ENCODE measurements at regions not wholly inside any gene's neighbourhood (a gene's known extent, or its start where the extent isn't known, plus 50 kb on each side); places are given as distances from the start of the nearest gene placed in this dataset.

DNA sequence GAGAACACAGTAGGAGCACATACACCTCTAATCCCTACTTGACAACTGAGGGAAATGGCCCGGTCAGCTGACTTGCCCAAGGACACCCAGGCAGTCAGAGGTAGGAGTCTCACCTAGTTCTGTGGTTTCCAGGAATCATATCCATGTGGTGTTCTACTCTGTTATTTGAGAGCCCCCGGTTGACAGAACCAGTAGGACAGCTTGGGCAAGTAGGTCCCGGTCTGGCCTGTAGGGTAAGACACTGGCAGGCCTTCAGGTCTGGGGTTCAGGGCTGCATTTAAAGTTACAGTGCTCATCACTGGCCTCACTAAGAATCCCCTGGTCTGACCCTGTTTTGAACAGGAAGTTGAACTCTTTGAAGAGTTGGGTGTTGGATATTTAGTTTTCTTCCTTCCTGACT lies 476.1 kb downstream of the SHQ1 start:
- DNase-seq (ENCODE audit: low read depth), result no peak

DNA sequence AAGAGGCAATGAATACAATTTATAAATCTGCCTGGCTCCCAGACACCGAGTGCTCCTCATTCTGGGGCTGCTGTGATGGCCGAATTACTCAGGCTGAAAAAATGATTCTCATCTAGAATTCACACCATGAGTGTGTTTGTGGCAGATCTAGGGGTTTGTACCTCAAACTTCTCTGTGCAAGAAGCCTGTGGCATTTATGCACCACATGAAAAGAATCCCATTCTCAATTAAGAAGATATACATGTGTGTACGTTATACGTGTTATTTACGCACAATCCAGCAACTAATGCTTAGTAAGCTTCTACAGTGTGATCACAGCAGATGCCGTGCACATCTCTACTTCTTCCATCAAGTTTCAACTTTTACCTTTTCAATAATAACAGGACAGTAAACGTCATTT lies 476.8 kb downstream of the SHQ1 start:
- DNase-seq (ENCODE audit: low read depth), result no peak

DNA sequence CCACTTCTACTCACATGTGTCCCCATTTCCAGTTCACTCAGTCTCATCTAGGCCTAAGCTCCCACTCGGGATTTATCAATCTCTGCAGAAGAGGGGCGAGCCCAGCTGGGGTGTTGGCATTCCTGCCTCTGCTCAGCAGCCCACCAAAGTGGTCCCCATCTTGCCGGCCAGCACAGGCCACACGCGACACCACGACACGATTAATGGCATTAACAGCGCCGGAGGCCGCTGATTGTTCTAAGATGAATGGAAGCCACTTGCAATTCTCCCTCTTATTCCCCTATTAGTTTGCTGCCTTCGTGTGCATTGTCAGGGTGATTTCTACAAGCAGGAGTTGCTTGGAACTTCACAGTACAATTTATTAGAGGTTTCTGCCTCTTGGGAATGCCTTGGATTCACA lies 477.3 kb downstream of the SHQ1 start:
- DNase-seq (ENCODE audit: low read depth), result no peak

DNA sequence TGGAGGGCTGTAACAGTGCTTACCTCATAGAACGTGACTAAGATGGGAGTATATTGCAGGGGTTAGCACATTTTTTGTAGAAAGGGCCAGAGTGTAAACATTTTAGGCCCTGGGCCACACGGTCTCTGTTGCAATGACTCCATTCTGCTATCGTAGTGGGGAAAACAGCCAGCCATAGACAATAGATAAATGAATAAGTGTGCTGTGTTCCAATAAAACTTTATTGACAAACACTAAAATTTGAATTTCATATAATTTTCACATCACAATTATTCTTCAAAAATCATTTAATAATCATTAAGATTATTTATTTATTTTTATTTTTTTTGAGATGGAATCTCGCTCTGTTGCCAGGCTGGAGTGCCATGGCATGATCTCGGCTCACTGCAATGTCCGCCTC lies 478.6 kb downstream of the SHQ1 start:
- no peak for DNase-seq (ENCODE audit: low read depth)

DNA sequence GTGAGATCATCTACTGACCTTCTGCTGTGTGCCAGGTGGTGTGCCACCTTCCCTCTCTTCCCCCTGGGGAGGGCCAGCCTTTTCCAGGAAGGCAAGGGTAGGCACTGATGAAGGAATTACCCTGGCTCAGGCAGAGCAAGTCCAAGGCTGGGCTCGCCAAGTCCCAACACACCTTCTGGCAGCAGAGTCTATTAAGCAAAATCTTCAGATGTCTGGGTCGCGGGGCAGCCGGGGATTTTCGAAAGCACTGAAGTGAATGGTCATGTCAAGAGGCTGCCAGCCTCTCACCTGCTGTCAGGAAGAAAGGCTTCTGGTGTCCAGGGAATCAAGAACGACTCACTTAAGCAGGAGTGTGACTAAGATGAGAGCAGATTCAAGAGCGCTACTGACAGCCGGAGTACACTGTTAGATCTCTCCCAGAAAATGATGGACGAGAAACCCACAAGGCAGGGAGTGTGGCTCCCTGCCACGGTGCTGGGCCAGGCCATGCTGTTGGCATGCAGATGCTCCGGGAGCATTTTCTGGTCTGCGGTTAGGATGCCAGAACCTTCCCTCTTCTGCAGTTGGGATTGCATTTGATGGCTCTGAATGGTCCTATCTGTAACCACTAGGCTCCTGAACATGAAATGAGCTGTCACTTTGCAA lies 479.8 kb downstream of the SHQ1 start:
- peak; percentile 47 for DNase-seq (ENCODE audit: low read depth)

DNA sequence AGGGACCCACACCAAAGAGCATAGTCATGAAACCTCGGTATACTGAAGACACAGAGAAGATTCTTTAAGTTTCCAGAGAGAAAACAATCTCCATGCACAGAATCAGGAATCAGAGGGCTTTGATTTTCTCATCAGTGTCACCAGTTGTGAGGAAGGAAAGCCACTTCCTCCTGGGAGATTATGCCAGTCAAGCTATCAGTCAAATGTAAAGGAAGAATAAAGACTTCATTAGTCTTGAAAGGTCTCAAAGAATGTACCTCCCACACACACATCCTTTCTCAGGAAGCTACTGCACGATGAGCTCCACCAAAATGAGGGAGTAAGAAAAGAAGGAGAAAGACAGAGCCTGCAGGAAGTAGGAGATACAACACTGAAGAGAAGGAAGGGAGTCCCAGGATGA lies 486.3 kb downstream of the SHQ1 start:
- no peak for DNase-seq (ENCODE audit: low read depth)

DNA sequence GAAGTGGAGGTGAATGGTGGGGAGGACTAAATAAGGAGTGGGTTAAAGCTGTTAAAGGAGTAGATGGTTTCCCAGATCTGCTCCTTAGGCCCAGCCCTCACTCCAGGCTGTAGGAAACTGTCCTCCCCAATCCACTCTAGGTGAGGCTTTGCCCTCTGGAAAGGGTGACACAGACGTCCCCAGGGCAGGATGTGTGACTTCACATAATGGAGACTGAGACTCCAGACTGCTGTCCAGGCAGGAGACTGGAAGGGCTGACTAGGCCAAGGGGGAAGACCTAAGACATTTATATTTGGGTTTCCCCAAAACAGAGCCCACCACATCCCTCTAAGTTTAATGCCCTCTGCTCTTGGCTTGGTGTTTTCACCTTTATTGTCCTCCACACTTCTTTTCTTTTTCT lies 488.5 kb downstream of the SHQ1 start:
- no peak for DNase-seq (ENCODE audit: low read depth)

DNA sequence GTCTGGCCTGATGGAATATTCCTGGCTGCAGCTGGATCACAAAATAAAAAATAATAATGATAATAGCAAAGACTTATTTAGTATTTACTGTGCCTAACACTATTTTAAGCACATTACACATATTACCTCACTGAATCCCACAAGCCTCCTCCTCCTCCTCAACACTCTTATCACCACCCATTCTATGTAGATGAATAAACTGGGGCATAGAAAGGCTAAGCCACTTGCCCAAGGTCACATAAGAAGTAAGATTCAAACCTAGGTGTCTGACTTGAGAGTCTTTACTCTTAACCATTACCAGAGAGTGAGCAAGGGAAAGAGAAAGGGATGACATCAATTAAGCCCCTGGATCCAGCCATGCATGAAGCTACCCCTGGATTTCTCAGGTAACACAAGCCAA lies 493.1 kb downstream of the SHQ1 start:
- DNase-seq (ENCODE audit: low read depth), result no peak

DNA sequence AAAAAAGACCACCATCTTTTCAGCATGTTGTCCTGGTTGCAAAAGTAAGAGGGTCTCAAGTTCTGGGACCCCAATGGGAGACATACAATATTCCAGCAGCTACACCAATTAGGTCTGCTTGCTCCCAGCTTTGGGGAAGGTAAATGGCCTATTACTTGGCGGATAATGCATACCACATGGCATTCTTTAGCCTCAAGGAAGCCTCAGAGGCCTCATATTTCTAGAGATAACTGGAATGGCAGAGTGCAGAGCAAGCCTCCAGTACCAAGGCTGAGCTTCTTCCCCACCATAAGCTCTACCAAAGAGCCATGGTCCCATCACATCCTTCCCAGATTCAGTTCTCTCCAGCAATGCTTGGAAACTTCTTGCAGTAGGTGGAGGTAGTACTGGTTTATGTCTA lies 493.8 kb downstream of the SHQ1 start:
- no peak for DNase-seq (ENCODE audit: low read depth)

DNA sequence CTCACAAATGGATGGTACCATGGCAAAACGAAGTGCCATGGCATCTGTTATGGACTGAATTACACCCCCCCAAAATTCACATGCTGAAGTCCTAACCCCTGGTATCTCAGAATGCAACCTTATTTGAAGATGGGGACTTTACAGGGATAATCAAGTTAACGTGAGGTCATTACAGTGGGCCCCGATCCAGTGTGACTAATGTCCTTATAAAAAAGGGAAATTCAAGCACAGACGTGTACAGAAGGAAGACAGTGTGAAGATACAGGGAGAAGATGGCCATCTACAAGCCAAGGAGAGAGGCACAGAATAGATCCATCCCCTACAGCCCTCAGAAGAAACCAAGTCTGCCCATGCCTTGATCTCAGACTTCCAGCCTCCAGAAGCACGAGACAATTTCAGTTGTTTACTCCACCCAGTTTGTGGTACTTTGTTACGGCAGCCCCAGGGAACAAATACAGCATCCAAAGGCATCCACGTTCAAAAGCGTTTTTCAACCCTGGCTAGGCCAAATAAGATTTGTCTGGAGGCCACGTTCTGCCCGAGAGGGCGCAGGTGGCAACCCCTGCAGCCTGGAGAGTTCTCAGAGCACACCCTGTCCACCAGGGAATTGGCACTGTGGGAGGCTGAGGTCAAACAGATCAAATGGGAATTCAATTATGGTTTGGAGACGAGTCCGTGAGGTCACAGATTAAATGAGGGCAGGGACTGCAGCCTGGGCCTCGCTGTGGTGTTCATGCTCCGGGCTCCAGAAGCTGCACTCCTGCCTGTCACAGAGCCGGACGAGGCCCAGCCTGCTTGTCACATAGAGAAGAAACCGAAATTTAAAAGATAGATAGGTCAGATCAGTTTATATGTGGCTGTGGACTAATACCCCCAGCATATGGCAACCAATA lies 494.8 kb downstream of the SHQ1 start:
- DNase-seq (ENCODE audit: low read depth), result no peak

DNA sequence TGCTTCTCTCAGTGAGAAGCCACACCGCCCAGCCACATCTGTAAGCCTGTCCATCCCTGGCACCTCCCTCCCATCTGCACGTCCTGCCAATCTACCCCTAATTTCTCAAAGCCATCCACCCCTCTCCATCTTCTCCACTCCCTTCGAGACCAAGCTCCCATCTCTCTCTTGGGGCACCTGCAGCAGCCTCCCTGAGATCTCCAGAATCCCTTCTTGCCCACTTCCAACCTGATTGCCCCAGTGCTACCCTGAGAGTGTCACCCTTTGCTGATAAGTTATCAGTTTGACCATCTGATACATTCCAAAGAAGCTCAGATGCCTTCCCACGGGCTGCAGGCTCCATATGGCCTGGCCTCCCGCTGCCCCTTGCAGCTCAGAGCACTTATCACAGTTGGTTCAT lies 496.1 kb downstream of the SHQ1 start:
- DNase-seq (ENCODE audit: low read depth), result no peak

DNA sequence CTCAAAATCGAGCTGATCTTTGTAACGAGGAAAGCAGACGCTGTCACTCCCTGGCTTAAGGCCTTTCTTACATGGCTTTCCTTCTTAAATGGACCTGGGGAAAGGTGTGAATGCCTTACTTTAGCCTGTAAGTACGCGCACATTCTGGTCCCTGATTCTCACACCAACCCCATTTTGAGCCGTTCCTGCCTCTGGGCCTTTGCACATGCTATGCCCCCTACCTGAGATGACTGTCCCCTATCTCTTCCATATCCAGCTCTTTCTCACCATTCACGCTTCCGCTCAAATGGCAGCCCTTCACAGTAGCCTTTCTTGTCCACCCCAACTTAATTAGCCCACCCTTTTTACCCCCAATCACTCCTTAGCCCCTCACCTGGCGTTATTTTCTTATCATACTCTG lies 496.7 kb downstream of the SHQ1 start:
- no peak for DNase-seq (ENCODE audit: low read depth)

DNA sequence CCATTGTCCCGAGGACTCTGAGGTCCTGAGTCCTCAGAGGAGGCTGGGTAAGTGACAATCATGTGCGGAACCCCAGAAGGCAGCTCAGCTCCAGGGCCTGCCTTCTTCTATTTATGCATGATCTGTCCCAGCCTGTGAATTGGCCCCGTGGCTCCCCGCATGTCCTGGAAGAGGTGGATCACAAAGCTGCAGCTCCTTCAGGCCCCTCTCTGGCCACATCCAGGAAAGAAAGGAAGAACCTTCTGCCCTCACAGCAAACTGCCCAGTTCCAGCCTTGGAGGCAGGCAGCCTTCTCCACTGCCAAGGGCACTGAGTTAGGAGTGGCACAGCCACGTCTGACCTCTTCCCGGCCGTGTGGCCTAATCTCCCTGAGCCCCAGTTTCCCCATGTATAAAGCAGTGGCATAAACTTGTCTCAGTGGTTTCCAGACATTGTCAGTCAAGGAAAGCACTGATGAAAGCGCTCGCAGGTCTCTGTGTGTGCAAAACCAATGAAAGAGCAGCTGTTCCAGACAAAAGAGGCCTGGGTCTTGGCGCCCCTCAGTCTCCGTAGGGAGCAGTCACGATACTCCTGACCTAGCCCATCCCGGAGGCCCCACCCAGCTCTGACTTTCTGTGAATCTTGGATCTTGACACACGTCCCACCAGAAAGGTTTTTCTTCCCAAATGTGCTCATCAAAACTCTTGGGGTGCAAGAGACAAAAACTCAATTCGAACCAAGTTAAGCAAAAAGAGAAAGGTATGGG lies 497.3 kb downstream of the SHQ1 start:
- no peak for DNase-seq (ENCODE audit: low read depth)

DNA sequence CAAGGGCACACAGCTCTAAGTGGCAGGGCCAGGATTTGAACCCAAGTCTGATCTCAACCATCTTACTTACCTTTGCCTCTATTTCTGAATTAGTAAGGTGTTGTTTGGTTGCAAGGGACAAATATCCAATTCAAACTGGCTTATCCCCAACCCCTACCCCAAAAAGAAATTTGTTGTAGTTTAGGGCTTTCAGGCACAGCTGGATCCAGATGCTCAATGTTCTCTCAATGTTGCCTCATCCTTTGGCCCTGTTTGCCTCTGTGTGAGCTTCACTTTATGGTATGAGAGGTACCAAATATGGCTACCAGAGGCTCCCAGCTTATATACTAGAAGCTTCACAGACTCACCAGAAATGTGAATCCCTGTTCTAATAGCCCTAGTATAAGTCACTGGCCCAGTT lies 499.9 kb downstream of the SHQ1 start:
- DNase-seq (ENCODE audit: low read depth), result no peak

DNA sequence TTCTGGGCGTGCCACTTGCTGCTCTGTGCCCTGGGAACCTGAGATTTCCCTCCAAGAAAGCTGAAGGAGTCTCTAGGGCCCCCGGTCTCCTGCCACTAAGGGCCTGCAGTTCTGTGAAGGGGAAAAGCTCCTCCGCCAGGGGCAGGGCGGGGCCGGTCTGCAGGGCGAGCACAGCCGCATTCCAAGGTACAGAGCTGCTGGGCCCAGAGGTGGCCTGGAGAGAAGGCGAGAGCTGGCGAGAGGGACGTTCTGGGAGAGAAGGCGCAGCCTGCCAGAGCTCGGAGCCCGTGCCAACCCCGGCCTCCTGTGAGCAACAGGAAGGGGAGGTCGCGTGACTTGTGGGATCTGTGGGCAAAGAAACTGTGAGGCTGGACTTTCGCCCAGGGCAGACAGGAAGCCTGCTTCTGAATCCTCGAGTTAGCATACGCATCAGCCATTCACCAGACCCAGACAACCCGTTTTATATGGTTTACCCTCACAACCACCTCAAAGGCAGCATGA lies 500.4 kb downstream of the SHQ1 start:
- peak; percentile 73 for DNase-seq (ENCODE audit: low read depth)

DNA sequence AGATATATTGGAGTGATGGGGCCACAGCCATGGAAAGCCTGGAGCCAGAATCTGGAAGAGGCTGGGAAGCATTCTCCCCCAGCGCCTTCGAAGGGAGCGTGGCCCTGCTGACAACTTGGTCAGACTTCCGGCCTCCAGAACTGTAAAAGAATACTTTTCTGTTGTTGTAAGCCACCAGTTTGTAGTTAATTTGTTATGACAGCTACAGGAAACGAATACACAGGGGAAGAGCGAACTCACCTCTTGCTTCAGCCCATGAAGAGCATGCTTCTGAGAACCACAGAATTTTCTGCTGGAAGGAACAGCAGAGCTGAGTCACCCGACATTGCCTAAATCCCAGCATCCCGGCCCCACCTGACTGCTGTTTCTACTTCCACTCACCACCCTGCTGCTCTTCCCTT lies 501.7 kb downstream of the SHQ1 start:
- DNase-seq (ENCODE audit: low read depth), result peak; percentile 98

DNA sequence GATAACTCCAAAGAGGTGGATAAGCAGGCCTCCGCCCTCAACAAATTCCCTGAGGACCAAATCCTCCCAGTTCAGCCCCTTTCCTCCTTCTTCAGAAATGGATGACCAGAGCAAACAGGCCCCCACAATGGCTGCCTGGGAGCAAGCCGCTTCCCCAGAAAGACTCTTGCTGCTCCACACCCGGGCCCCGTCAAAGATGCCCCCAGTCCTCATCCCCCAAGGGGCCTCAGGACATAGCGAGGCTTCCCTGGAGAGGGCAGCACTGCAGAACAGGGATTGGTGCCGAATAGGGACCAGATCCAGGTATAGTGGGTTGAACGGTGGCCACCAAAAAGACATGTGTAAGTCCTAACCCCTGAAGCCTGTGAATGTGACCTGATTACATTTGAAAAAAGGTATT lies 502.3 kb downstream of the SHQ1 start:
- no peak for DNase-seq (ENCODE audit: low read depth)

DNA sequence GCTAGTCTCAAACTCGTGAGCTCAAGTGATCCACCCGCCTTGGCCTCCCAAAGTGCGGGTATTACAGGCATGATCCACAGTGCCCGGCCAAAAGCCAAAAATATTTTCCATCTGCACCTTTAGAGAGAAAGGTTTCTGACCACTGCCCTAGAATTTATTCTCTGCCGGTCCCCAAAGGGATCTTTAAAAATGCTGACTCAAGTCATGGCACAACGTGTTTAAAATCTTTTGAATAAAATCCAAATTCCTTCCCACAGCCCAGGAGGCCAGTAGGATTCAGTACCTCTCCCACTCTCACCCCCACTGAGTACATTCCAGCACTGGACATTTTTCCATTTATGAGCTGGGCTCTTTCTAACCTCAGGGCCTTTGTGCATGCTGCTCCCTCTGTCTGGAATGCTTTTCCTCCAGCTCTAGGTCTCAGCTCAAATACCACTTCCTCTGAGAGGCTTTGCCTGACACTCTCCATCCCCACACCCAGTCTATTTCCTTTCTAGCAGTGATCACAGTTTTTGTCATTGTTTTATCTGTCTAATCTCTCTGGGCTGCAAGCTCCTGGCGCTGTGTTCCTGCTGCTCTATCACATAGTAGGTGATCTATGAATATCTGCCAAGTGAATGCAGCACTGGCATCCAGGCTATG lies 502.9 kb downstream of the SHQ1 start:
- peak; percentile 30 for DNase-seq (ENCODE audit: low read depth)

DNA sequence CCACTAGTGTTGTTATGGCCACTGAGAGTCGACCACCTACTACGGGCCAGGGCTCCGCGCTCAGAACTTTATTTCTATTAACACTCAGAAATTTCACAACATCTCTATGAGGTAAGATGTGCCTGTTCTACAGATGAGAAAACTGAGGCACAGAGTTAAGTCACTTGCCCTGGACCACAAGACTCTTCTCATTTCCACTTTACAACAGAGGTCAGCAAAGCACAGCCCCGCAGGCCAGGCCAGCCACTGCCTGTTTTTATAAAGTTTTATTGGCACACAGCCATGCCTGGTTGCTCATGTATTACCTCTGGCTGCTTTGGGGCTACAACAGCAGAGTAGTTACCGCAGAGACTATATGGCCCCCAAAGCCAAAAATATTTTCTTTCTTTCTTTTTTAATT lies 503.6 kb downstream of the SHQ1 start:
- DNase-seq (ENCODE audit: low read depth), result no peak

DNA sequence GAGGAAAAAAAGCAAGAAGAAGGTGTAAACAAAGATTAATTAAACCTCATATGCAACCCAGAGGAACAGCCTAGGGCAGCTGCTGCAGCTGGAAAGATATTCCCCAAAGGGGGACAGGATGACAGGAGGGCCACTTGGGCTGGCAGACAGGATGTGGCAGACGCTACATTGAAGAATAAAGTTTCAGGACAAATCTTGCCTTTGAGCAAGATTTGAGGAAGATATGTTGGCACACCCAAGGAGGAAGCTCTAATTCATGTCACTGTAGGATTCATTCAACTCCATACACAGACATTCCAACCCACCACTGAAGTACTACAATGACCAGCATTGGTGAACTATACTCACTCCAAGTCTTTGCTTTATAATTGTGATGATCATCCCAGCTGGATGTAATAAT lies 504.0 kb downstream of the SHQ1 start:
- DNase-seq (ENCODE audit: low read depth), result no peak

DNA sequence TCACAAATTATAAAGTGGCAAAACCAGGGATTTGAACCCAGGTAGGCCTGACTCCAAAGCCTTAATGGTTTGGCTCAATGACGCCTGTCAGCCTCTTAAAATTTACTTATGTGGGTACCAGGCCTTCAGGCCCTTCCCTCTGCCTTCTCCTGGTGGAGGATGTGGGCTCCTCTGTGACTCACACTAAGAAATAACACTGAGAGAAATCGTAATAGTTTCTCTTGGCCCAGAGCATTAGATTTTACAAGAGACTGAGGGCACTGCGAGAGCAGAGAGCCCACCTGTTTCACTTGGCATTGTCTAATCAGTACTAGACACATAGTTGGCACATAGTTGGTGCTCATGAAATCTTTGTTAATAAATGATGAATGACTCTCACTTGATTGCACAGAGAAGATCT lies 505.2 kb downstream of the SHQ1 start:
- no peak for DNase-seq (ENCODE audit: low read depth)

DNA sequence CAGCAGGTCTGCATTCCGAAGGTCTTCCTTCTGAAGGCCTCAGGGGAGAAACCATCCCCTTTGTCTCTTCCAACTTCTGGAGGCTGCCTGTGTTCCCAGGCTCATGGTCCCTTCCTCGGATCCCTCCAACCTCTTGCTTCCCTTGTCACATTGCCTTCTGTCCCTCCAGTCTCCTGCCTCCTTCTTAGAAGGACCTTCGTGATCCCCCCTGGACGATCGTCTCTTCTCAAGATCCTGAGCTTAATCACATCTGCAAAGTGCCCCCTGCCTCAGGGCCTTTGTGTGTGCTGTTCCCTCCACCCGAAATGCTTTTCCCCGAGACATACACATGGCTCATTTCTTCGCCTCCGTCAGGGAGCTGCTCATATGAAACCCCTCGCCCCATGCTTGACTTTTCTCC lies 505.8 kb downstream of the SHQ1 start:
- no peak for DNase-seq (ENCODE audit: low read depth)
